T-helper 1 cell treated with Interleukin-12 subunit alpha and Interleukin-12 subunit beta and Interleukin-4 antibody, amounts not matched to agents 30 ng/mL and 1 ng/mL, for 36 hours (primary cell): ENCODE measurements at regions not wholly inside any gene's neighbourhood (a gene's known extent, or its start where the extent isn't known, plus 50 kb on each side); places are given as distances from the start of the nearest gene placed in this dataset.

Experiments
- intact Hi-C: fragments of 100-400 bp; cut with micrococcal nuclease; formaldehyde crosslinking; loops from one replicate; pipeline ENCODE4 v1.15.1; 2024

GRCh38 chr4:107319386-107319785, 283.3 kb upstream of the DKK2 start:
- intact Hi-C loops = no loop called here

GRCh38 chr4:107318078-107318477, 282.0 kb upstream of the DKK2 start:
- intact Hi-C loops = no loop called here

GRCh38 chr4:107317611-107318010, 281.5 kb upstream of the DKK2 start:
- intact Hi-C loops = no loop called here

- intact Hi-C loops = no loop called here
Measured at GRCh38 chr4:107315584-107315983, 279.5 kb upstream of the DKK2 start.

GRCh38 chr4:107314156-107314555, 278.0 kb upstream of the DKK2 start:
- intact Hi-C loops = no loop called here

GRCh38 chr4:107312366-107312765, 276.3 kb upstream of the DKK2 start:
- intact Hi-C loops = no loop called here

GRCh38 chr4:107304699-107305286, 268.7 kb upstream of the DKK2 start:
- intact Hi-C loops = no loop called here

GRCh38 chr4:107299646-107300045, 263.5 kb upstream of the DKK2 start:
- intact Hi-C loops = no loop called here

- intact Hi-C loops = no loop called here
Measured at GRCh38 chr4:107292979-107293378, 256.9 kb upstream of the DKK2 start.

GRCh38 chr4:107283587-107284559, 247.8 kb upstream of the DKK2 start:
- intact Hi-C loops = no loop called here

GRCh38 chr4:107279733-107280132, 243.6 kb upstream of the DKK2 start:
- intact Hi-C loops = no loop called here

GRCh38 chr4:107278791-107279483, 242.8 kb upstream of the DKK2 start:
- intact Hi-C loops = no loop called here

GRCh38 chr4:107276052-107276451, 239.9 kb upstream of the DKK2 start:
- intact Hi-C loops = no loop called here

- intact Hi-C loops = no loop called here
Measured at GRCh38 chr4:107275225-107275624, 239.1 kb upstream of the DKK2 start.

- intact Hi-C loops = loop anchor here (1.0 kb wide), 1 partner anchor 16 kb away; no protein-coding TSS in a partner anchor
Measured at GRCh38 chr4:107270614-107271013, 234.5 kb upstream of the DKK2 start.

GRCh38 chr4:107269175-107269574, 233.1 kb upstream of the DKK2 start:
- intact Hi-C loops = no loop called here

GRCh38 chr4:107265859-107266258, 229.7 kb upstream of the DKK2 start:
- intact Hi-C loops = no loop called here

- intact Hi-C loops = no loop called here
Measured at GRCh38 chr4:107261241-107261874, 225.2 kb upstream of the DKK2 start.

- intact Hi-C loops = no loop called here
Measured at GRCh38 chr4:107258359-107258758, 222.2 kb upstream of the DKK2 start.

GRCh38 chr4:107255596-107255995, 219.5 kb upstream of the DKK2 start:
- intact Hi-C loops = no loop called here

- intact Hi-C loops = no loop called here
Measured at GRCh38 chr4:107255114-107255513, 219.0 kb upstream of the DKK2 start.
